Stimulated activated CD4-positive, alpha-beta T cell treated with anti-CD3 and anti-CD28 coated beads, Interleukin-1b, Interleukin-23, amount 100 ng/mL, for 1 hour (primary cell): ENCODE measurements at regions not wholly inside any gene's neighbourhood (a gene's known extent, or its start where the extent isn't known, plus 50 kb on each side); places are given as distances from the start of the nearest gene placed in this dataset.

Experiments
- DNase-seq, 2 donors: peaks; one replicate each; pipeline ENCODE4 v3.0.0-alpha.2; 2020; ENCODE audit warnings: low read depth in 2 of 2

GRCh38 chr2:8518979-8519668 is 162.7 kb upstream of the ID2 start:
- DNase-seq: no peak

GRCh38 chr2:8520791-8521344 is 161.0 kb upstream of the ID2 start:
- DNase-seq: no peak

GRCh38 chr2:8522687-8523086 is 159.2 kb upstream of the ID2 start:
- DNase-seq: no peak

- no peak for DNase-seq
Observed at GRCh38 chr2:8524388-8524787, 157.5 kb upstream of the ID2 start.

GRCh38 chr2:8524823-8525222 is 157.0 kb upstream of the ID2 start:
- no peak for DNase-seq

GRCh38 chr2:8525236-8525581 is 156.6 kb upstream of the ID2 start:
- no peak for DNase-seq

- DNase-seq: no peak
Observed at GRCh38 chr2:8525582-8526402, 156.1 kb upstream of the ID2 start.

- no peak for DNase-seq
Observed at GRCh38 chr2:8526403-8526696, 155.5 kb upstream of the ID2 start.

GRCh38 chr2:8527031-8527430 is 154.8 kb upstream of the ID2 start:
- no peak for DNase-seq

- DNase-seq: no peak
Observed at GRCh38 chr2:8527676-8528075, 154.2 kb upstream of the ID2 start.

- DNase-seq: no peak
Observed at GRCh38 chr2:8528863-8529262, 153.0 kb upstream of the ID2 start.

- no peak for DNase-seq
Observed at GRCh38 chr2:8529706-8530277, 152.1 kb upstream of the ID2 start.

GRCh38 chr2:8531481-8531880 is 150.4 kb upstream of the ID2 start:
- DNase-seq: no peak

GRCh38 chr2:8532438-8532837 is 149.4 kb upstream of the ID2 start:
- DNase-seq: no peak

GRCh38 chr2:8533923-8534322 is 147.9 kb upstream of the ID2 start:
- no peak for DNase-seq

GRCh38 chr2:8534386-8534728 is 147.5 kb upstream of the ID2 start:
- DNase-seq: no peak

- no peak for DNase-seq
Observed at GRCh38 chr2:8534729-8535468, 147.0 kb upstream of the ID2 start.

GRCh38 chr2:8535469-8535795 is 146.4 kb upstream of the ID2 start:
- DNase-seq: no peak

GRCh38 chr2:8535821-8536685 is 145.8 kb upstream of the ID2 start:
- no peak for DNase-seq

GRCh38 chr2:8536686-8537561 is 144.9 kb upstream of the ID2 start:
- no peak for DNase-seq
